Panc1 (cell line): ENCODE measurements at regions not wholly inside any gene's neighbourhood (a gene's known extent, or its start where the extent isn't known, plus 50 kb on each side); places are given as distances from the start of the nearest gene placed in this dataset.

ENCODE experiments used
- POLR2AphosphoS5 ChIP-seq: IDR thresholded peaks from 2 replicates; pipeline ENCODE4 v1.6.1; 2012; ENCODE audit warnings: mild to moderate bottlenecking, low read depth, low read length, moderate library complexity
- TCF7L2 ChIP-seq: IDR thresholded peaks from 2 replicates; pipeline ENCODE4 v1.6.1; 2011; ENCODE audit warnings: mild to moderate bottlenecking, low read depth, low read length, inconsistent platforms
- TF ChIP-seq, protein P1 (sequence below): fragments of 450-650 bp; IDR thresholded peaks from 2 replicates; pipeline ENCODE4 v1.5.1; 2017; ENCODE audit warnings: mild to moderate bottlenecking
- TF ChIP-seq, protein P2 (sequence below), 2 experiments: IDR thresholded peaks; 2 replicates each; pipeline ENCODE4 v1.6.1; 2011 to 2012; ENCODE audit warnings: low read depth in 2 of 2, control low read depth in 1 of 2, low read length in 1 of 2, mild to moderate bottlenecking in 1 of 2, moderate library complexity in 1 of 2; ENCODE audit not compliant: insufficient read depth in 1 of 2

DNA sequence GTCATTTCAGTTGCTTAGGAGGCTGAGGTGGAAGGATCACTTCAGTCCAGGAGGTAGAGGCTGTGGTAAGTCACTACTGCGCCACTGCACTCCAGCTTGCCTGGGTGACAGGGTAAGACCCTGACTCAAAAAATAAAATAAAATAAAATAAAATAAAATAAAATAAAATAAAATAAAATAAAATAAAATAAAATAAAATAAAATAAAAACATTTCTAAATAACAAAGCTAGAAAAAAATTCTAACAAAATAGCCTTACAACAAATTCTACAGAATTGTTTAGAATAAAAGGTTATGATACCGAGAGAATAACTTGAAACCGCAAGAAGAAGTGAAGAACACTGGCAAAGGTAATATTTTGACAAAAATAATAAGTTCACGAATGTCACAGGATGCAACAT is 794.3 kb downstream of the NR2F2 start:
- TF ChIP-seq POLR2AphosphoS5 (no peak), TCF7L2 (no peak)
- TF ChIP-seq, protein P1, sequence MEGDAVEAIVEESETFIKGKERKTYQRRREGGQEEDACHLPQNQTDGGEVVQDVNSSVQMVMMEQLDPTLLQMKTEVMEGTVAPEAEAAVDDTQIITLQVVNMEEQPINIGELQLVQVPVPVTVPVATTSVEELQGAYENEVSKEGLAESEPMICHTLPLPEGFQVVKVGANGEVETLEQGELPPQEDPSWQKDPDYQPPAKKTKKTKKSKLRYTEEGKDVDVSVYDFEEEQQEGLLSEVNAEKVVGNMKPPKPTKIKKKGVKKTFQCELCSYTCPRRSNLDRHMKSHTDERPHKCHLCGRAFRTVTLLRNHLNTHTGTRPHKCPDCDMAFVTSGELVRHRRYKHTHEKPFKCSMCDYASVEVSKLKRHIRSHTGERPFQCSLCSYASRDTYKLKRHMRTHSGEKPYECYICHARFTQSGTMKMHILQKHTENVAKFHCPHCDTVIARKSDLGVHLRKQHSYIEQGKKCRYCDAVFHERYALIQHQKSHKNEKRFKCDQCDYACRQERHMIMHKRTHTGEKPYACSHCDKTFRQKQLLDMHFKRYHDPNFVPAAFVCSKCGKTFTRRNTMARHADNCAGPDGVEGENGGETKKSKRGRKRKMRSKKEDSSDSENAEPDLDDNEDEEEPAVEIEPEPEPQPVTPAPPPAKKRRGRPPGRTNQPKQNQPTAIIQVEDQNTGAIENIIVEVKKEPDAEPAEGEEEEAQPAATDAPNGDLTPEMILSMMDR: no peak
- TF ChIP-seq, protein P2, sequence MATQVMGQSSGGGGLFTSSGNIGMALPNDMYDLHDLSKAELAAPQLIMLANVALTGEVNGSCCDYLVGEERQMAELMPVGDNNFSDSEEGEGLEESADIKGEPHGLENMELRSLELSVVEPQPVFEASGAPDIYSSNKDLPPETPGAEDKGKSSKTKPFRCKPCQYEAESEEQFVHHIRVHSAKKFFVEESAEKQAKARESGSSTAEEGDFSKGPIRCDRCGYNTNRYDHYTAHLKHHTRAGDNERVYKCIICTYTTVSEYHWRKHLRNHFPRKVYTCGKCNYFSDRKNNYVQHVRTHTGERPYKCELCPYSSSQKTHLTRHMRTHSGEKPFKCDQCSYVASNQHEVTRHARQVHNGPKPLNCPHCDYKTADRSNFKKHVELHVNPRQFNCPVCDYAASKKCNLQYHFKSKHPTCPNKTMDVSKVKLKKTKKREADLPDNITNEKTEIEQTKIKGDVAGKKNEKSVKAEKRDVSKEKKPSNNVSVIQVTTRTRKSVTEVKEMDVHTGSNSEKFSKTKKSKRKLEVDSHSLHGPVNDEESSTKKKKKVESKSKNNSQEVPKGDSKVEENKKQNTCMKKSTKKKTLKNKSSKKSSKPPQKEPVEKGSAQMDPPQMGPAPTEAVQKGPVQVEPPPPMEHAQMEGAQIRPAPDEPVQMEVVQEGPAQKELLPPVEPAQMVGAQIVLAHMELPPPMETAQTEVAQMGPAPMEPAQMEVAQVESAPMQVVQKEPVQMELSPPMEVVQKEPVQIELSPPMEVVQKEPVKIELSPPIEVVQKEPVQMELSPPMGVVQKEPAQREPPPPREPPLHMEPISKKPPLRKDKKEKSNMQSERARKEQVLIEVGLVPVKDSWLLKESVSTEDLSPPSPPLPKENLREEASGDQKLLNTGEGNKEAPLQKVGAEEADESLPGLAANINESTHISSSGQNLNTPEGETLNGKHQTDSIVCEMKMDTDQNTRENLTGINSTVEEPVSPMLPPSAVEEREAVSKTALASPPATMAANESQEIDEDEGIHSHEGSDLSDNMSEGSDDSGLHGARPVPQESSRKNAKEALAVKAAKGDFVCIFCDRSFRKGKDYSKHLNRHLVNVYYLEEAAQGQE (IDR thresholded peaks at IDR 0.05; ENCODE audit: insufficient read depth in 1 of 2, low read depth in 2 of 2, low read length in 1 of 2): no peak
